Astrocyte (in vitro differentiated cells and primary cell): ENCODE measurements at regions not wholly inside any gene's neighbourhood (a gene's known extent, or its start where the extent isn't known, plus 50 kb on each side); places are given as distances from the start of the nearest gene placed in this dataset.

Source experiments
- EZH2 ChIP-seq: IDR thresholded peaks from 2 replicates; pipeline ENCODE4 v1.6.1; 2012; ENCODE audit warnings: mild to moderate bottlenecking, low read length, inconsistent platforms; ENCODE audit not compliant: insufficient read depth
- TF ChIP-seq, protein P1 (sequence below): IDR thresholded peaks from 2 replicates; pipeline ENCODE4 v1.5.1; 2011; ENCODE audit warnings: low read depth, mild to moderate bottlenecking, inconsistent platforms, low read length, moderate library complexity; ENCODE audit not compliant: insufficient read depth

DNA sequence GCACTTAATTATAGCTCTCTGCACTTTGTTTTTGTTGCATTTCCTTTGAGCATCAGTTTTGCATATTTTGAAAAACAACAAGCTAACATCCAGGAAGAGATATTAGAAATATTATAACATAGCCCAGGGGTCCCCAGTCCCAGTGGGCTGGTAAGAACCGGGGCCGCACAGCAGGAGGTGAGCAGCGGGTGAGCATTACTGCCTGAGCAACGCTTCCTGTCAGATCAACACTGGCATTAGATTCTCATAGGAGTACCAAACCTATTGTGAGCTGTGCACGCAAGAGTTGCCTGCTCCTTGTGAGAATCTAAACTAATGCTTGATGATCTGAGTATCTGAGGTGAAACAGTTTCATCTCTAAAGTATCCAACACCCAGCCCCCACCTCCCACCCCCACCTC is 675.9 kb upstream of the ZNF608 start:
- TF ChIP-seq, protein P1, sequence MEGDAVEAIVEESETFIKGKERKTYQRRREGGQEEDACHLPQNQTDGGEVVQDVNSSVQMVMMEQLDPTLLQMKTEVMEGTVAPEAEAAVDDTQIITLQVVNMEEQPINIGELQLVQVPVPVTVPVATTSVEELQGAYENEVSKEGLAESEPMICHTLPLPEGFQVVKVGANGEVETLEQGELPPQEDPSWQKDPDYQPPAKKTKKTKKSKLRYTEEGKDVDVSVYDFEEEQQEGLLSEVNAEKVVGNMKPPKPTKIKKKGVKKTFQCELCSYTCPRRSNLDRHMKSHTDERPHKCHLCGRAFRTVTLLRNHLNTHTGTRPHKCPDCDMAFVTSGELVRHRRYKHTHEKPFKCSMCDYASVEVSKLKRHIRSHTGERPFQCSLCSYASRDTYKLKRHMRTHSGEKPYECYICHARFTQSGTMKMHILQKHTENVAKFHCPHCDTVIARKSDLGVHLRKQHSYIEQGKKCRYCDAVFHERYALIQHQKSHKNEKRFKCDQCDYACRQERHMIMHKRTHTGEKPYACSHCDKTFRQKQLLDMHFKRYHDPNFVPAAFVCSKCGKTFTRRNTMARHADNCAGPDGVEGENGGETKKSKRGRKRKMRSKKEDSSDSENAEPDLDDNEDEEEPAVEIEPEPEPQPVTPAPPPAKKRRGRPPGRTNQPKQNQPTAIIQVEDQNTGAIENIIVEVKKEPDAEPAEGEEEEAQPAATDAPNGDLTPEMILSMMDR, result no peak
- TF ChIP-seq EZH2, result no peak
